GM19395 (cell line): ENCODE measurements at regions not wholly inside any gene's neighbourhood (a gene's known extent, or its start where the extent isn't known, plus 50 kb on each side); places are given as distances from the start of the nearest gene placed in this dataset.
"Not testable (repeated sequence)": the region's sequence is repeated elsewhere in the genome, so short reads cannot be mapped to it uniquely, and the experiment has no call there.

ENCODE experiments used
- ATAC-seq: cut with Tn5 transposase; IDR thresholded peaks from one replicate; pipeline ENCODE4 v1.9.1; 2021; ENCODE audit warnings: mild to moderate bottlenecking, moderate library complexity; ENCODE audit not compliant: unreplicated experiment

DNA sequence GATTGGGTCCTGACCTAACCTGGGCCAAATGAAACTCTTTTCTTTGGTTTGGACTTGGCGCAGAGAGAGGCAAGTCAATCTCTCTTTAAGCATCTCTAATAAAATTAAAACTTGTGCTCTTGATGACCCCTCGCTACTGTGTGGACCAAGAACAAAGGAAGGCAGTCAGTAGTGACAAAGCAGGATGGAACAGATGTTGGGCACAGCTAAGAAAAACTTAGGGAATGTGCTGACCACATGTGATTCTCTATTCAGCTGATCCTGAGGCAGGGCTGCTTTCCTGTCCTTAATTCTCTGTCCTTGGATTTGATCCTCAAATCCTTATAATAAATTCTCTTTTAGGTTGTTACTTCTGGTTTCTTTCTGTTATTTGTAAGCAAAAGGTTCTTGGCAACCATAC is 259.9 kb downstream of the ZIC1 start:
- ATAC-seq, result no peak

- no peak for ATAC-seq
These were observed 262.9 kb downstream of the ZIC1 start for GRCh38 chr3:147672035-147672434.

GRCh38 chr3:147672436-147672835 is 263.3 kb downstream of the ZIC1 start:
- ATAC-seq, result no peak

- ATAC-seq, result no peak
These were observed 266.6 kb downstream of the ZIC1 start for GRCh38 chr3:147675761-147676160.

- ATAC-seq, result no peak
These were observed 271.8 kb downstream of the ZIC1 start for GRCh38 chr3:147680837-147681483.

GRCh38 chr3:147688868-147689267 is 279.7 kb downstream of the ZIC1 start:
- ATAC-seq, result no peak

GRCh38 chr3:147699175-147699838 is 290.1 kb downstream of the ZIC1 start:
- ATAC-seq, result no peak

DNA sequence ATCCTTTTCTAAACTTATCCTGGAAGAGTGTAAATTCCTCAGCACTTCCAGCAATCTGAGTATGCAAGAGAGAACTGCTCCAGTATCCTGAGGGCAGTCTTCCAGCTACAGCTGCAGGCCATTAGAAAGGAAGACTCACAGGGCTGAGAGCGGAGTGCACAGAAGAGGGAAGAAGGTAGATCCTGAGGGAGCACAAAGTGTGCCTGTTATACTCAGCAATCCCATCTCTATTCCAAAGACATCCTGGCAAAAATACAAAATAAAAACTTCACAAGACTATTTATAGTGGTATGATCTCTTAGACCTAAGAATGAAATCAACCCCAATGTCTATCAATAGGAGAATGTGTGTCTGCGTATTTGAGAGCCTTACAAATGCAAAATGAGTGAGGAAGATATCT is 292.0 kb downstream of the ZIC1 start:
- no peak for ATAC-seq

DNA sequence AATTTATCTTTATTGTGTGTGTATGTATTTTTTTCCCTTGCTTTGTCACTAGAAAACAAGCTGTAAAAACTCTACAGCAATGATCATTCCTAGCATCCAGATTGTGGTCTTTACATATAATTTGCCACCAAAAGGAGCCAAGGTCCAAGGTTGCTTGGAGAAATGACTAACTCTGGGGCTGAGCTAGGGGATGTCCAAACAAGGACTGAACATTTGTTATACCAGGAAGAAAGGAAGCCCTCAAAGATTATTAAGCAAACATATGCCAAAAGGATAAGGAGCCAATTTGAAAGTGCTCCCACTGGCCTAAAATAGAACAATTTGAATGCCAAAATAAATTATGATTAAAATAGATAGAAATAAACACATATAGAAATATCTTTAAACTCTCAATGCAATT is 293.3 kb downstream of the ZIC1 start:
- ATAC-seq, result no peak

DNA sequence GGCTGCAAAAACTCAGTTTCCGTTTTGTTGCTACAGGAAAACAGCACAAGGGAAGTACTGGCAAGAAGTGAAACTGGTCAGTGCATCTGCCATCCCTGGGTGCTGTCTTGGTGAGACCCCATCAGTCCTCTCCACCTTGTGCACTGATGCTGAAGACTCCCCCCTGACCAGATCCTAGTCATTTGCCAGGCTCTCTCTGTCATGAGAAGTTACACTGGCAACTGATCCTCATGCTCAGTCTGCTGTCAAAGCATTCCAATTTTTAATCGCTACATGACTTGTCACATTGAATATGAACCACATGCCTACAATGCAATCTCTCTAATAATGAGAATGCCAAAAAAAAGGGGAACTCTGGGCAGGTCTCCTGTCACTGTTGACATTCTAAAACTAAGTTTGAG is 296.5 kb downstream of the ZIC1 start:
- no peak for ATAC-seq

DNA sequence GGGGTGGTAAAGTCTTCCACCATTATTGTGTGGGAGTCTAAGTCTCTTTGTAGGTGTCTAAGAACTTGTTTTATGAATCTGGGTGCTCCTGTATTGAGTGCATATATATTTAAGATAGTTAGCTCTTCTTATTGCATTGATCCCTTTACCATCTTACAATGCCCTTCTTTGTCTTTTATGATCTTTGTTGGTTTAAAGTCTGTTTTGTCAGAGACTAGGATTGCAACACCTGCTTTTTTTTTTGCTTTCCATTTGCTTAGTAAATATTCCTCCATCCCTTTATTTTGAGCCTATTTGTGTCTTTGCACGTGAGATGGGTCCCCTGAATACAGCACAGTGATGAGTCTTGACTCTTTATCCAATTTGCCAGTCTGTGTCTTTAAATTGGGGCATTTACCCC is 301.6 kb downstream of the ZIC1 start:
- not testable (repeated sequence) for ATAC-seq

GRCh38 chr3:147712357-147712756 is 303.2 kb downstream of the ZIC1 start:
- no peak for ATAC-seq

GRCh38 chr3:147712758-147713157 is 303.6 kb downstream of the ZIC1 start:
- not testable (repeated sequence) for ATAC-seq

- no peak for ATAC-seq
These were observed 304.3 kb downstream of the ZIC1 start for GRCh38 chr3:147713234-147714133.

DNA sequence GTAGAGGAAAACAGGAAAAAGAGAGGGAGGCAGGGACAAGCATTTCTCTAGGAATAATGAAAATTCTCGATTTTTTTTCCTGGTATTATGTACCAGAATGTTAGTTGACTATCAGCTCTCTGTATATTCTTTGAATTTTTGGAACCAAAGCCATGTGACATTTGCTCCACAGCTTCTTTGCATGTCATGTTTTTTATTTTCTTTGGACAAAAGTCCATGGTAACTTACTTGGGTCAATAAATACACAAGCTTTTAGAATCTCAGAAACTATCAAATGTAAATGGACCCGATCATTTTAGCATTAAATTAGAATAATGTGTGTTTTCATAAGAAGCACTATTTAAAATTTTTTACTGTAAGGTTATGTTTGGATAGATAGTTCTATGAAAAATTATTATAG is 320.5 kb downstream of the ZIC1 start:
- ATAC-seq, result no peak

- no peak for ATAC-seq
These were observed 321.1 kb downstream of the ZIC1 start for GRCh38 chr3:147730284-147730683.

DNA sequence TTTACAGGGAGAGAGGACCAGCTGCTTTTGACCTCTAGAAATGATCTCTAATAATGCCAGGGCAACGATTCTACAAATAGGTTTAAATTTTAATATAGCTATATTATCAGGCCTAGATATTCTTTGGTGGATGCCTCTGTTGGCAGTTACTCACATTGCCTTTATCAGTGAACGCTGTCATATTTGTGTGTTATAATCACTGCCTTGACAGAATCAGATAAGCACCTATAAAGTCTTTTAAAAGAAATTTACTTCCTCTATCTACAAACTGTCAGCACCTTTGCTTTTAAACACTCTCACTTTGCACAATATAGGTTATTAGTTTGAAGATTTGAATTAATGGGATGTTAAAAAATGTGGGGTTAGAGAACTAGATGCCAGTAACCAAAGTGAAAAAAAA is 324.1 kb downstream of the ZIC1 start:
- no peak for ATAC-seq

DNA sequence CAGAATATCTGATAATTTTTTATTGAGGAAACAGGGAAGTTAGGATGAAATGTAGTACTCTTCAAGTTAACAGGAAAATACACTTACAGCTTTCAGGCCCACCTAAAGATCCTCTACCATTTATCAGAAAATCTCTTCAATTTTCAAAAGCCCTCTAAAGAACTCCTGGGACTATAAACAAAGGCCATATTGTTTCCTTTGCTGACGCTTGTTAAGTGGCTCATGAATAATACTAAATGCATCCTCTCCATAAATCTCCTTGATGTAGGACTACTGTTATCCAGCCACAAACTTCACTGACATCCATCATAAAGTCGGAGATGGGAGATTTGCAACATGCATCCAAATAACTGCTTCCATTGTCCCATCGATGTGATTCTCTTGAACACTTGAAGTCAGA is 326.5 kb downstream of the ZIC1 start:
- ATAC-seq, result no peak

DNA sequence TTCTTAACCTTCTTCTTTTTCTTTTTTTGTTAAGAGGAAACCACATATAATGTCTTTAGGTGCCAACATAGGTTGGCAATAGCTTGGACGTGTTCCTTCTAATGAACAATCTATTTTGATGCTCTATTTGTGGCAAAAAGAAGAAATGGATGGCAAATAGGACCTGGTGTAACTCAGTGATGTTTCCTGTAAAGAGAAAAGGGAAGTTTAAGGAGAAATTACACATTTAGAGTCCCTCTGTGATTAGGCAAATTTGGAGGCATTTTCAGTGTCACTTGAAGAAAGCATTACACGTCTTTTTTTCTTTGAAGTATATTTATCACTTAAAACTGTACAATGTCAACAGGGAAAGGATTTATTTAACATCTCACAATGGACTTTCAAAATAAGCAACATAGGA is 327.1 kb downstream of the ZIC1 start:
- no peak for ATAC-seq

DNA sequence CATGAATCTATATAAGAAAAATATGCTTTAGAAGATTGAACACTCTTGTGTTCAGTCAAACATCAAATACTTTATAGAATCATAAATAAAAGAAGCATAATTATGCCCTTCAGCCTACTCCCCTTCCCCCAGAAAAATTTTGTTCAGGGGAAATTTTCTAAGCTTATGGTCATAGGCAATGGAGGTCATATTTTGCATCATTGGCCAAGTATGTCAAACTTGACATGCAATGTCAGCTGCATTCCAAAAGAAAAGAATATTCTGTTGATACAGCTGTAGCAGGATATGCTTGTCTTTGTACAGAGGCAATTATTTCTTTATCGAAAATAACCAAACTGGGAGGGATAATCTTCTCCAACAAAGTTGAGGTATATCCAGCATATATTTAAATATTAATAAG is 328.2 kb downstream of the ZIC1 start:
- no peak for ATAC-seq

DNA sequence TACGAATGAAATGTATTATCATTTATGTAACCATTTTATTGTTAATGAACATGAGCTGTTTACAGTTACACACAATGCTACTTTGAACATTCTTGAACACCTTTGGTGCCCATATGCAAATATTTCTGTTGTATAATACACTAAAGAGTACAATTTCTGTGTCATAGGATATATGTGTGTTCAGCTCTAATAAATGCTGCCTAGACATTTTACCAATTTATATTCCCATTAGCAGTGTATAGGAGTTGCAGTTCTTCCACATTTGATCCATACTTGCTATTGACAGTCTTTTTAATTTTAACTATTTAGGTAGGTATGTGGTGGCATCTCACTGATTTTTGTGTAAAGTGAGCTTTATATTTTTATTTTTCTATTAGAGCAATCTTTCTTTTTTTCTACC is 331.8 kb downstream of the ZIC1 start:
- no peak for ATAC-seq

DNA sequence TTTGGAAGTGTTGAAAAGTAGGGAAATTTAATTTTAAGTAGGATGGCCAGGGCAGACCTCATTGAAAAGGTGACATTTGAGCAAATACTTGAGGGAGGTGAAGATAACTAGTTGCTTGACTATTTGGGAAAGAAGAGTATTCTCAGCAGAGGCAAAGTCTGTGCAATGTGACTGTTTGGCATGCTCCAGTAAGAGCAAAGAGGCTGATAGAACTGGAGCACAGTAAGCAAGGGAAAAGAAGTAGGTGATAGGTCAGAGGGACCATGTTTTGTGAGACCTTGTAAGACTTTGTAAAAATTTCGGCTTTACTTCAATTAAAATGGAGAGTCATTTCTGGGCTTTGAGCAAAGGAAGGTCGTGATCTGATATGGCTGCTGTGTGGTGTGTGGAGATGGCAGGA is 335.8 kb downstream of the ZIC1 start:
- ATAC-seq, result no peak
